ENCODE measurements at regions not wholly inside any gene's neighbourhood (a gene's known extent, or its start where the extent isn't known, plus 50 kb on each side); places are given as distances from the start of the nearest gene placed in this dataset.

DNA sequence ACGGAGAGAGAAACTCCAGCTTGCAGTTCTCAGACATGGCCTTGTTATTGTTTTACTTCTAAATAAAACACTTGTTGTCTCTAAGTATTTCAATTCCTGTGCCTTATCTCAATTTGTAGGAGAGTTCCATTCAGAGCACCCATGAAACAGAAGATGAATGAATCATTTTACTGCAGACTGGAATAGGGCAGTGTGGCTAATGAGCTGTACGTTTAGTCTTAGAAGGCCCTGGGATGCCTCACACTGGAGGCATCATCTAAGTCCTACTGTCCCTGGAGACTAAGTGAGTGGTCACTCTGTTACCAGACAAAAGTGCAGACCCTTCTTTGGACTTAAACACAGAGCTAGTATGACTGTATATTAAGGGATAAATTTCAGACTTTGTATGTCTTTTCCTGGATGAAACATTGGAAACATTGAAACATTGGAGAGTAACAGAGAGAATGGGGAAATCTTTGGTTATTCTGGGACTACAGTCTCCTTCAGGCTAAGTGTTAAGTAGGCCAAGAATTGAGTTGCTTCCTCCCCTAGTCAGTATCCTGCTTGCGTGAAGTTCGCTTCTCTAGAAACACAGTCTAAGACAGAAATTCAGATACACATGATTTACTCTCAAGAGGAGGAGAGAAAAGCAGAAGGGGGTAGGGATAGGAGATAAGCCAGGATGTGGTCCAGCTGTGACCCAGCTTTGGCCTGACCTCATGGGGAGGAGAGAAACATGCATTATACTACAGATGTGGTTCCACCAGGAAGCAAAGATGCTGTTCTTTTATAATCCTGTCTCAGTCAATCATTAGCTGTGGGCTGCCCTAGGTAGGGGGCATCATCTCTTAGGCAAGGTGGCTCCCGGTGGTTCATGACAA, 167.4 kb upstream of the BMP2 start:
- Histone ChIP-seq H3K4me1 (peaks cover 0 to 12% (median 0%) of the 10 kb centered on the region in 4 donors), H3K9me3 (no peaks in the 10 kb centered on the region), H3K27ac (no peak overlapping the region), H3K27me3 (no peaks in the 10 kb centered on the region), H3K4me3 (no peak overlapping the region), H3K36me3 (no peaks in the 10 kb centered on the region)
- 80 to 81% methylated on average over 5 of the region's 5 CpGs for WGBS, 2 donors
- no peak for DNase-seq (ENCODE audit: low spot score in 2 of 2)
- TF ChIP-seq CTCF (IDR thresholded peaks at IDR 0.05), result no peak
- TF ChIP-seq EP300 (IDR thresholded peaks at IDR 0.05), result no peak
- TF ChIP-seq POLR2A (IDR thresholded peaks at IDR 0.05), result no peak

- H3K4me1 ChIP-seq, result peaks cover 0 to 12% (median 0%) of the 10 kb centered on the region in 4 donors
- H3K27ac ChIP-seq, result no peak overlapping the region
- WGBS, 2 donors, result 3 to 5% methylated on average over 4 of the region's 4 CpGs
- H3K36me3 ChIP-seq, result no peaks in the 10 kb centered on the region
- no peaks in the 10 kb centered on the region for H3K9me3 ChIP-seq
- H3K4me3 ChIP-seq, result no peak overlapping the region
- no peak for DNase-seq (ENCODE audit: low spot score in 2 of 2)
- TF ChIP-seq EP300 (IDR thresholded peaks at IDR 0.05) (no peak), POLR2A (IDR thresholded peaks at IDR 0.05) (no peak), CTCF (IDR thresholded peaks at IDR 0.05) (no peak)
- H3K27me3 ChIP-seq, result no peaks in the 10 kb centered on the region
Observed at GRCh38 chr20:6595704-6596103, 171.8 kb upstream of the BMP2 start.

DNA sequence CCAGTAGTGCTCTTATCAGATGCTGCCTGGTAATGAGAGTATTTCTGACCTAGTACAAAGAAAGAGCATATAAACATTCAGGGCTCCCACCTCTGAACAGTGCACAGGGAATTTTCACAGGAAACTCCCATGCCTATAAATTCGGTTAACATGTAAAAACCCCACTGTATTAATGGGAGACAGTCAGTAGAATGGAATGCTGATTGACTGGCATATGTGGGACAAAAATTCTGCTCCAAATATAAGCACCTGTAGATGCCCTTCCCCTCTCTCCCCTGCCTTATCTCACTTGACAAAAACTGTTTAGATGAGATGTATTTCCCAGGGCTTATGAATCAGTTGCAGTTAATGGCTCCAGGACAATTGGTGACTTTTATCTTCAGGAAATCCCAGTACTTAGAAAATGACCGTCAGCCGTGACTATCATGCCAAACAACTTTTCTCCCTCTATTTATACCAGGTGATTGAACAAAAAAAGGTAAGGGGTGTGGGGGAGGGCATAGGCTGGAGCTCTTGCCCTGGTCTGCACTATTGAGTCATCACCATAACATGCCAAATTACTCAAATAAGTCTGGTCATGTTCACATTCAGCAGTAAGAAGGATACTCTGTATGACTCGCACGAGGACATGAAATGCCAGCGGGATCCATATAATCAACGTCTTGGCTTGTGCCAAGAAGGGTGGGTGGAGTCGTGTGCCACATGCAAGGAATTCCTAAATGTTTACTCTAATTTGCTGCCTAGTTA, 176.4 kb upstream of the BMP2 start:
- H3K4me1 ChIP-seq, result peaks cover 0 to 8% (median 0%) of the 10 kb centered on the region in 4 donors
- WGBS, 2 donors, result 43 to 53% methylated on average over 8 of the region's 8 CpGs
- DNase-seq (ENCODE audit: low spot score in 2 of 2), result no peak
- H3K27me3 ChIP-seq, result no peaks in the 10 kb centered on the region
- H3K27ac ChIP-seq, result no peak overlapping the region
- no peaks in the 10 kb centered on the region for H3K36me3 ChIP-seq
- H3K9me3 ChIP-seq, result no peaks in the 10 kb centered on the region
- TF ChIP-seq POLR2A (IDR thresholded peaks at IDR 0.05), result no peak
- TF ChIP-seq EP300 (IDR thresholded peaks at IDR 0.05), result no peak
- no peak for TF ChIP-seq CTCF (IDR thresholded peaks at IDR 0.05)
- H3K4me3 ChIP-seq, result no peak overlapping the region

DNA sequence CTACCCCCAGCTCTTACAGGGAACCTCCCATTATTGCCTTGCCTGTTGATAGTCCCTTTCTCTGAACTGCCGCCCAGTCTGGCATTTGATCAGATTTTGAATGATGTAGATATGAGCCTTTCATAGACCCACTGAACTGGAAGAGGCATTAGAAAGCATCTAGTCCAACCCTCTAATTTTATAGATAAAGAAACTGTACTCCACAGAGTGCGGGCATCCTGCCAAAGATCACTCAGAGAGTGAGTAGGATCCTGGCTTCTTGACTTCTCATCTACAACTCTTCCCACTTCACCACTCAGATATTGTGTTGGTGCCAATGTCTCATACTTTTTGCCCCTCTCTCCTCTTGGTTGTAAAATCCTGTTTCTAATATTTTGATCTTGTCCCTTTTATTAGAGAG, 179.2 kb upstream of the BMP2 start:
- WGBS, 2 donors, result 64 to 76% methylated on average over 2 of the region's 2 CpGs
- H3K36me3 ChIP-seq, result no peaks in the 10 kb centered on the region
- no peak for DNase-seq (ENCODE audit: low spot score in 2 of 2)

More for the DNA sequence above, 179.2 kb upstream of the BMP2 start:
- TF ChIP-seq EP300 (IDR thresholded peaks at IDR 0.05) (no peak), POLR2A (IDR thresholded peaks at IDR 0.05) (no peak), CTCF (IDR thresholded peaks at IDR 0.05) (no peak)
- Histone ChIP-seq H3K9me3 (no peaks in the 10 kb centered on the region), H3K4me3 (no peak overlapping the region), H3K27ac (no peak overlapping the region), H3K27me3 (no peaks in the 10 kb centered on the region), H3K4me1 (no peaks in the 10 kb centered on the region)
